ENCODE measurements at regions not wholly inside any gene's neighbourhood (a gene's known extent, or its start where the extent isn't known, plus 50 kb on each side); places are given as distances from the start of the nearest gene placed in this dataset.

GRCh38 chr3:148625991-148626390, 71.7 kb upstream of the AGTR1 start:
- TF ChIP-seq EZH2 (IDR thresholded peaks at IDR 0.05; ENCODE audit: borderline replicate concordance, low read depth, low read length, poor library complexity, severe bottlenecking) = no peak
- no peak for TF ChIP-seq CTCF (conservative IDR thresholded peaks at IDR 0.05; ENCODE audit: low read depth, low read length)
- Histone ChIP-seq H3K4me1 (ENCODE audit: insufficient read depth, low read length, poor library complexity, severe bottlenecking) (no peaks in the 10 kb centered on the region), H3K4me3 (ENCODE audit: low read depth, low read length, poor library complexity, severe bottlenecking) (no peak overlapping the region), H3K27ac (ENCODE audit: low read depth, low read length, poor library complexity, severe bottlenecking) (no peak overlapping the region), H3K9me3 (ENCODE audit: low read depth, low read length, poor library complexity, severe bottlenecking) (no peaks in the 10 kb centered on the region), H3K36me3 (ENCODE audit: insufficient read depth, low read length, poor library complexity, severe bottlenecking) (no peaks in the 10 kb centered on the region), H3K27me3 (replicated peaks; ENCODE audit: insufficient read depth, low read depth, low read length, poor library complexity) (no peaks in the 10 kb centered on the region)
- BruUV-seq (replicated peaks) = no TSS peak
- ChIA-PET CTCF (no interaction called here), POLR2A (ENCODE audit: low non-redundant PET) (no interaction called here)
- intact Hi-C loops (cut with micrococcal nuclease; ENCODE audit: unreplicated experiment) = no loop called here
- DNase-seq (ENCODE audit: low spot score) = no peak

GRCh38 chr3:148629006-148629405, 68.7 kb upstream of the AGTR1 start:
- Histone ChIP-seq H3K27me3 (replicated peaks; ENCODE audit: insufficient read depth, low read depth, low read length, poor library complexity) (no peaks in the 10 kb centered on the region), H3K36me3 (ENCODE audit: insufficient read depth, low read length, poor library complexity, severe bottlenecking) (no peaks in the 10 kb centered on the region), H3K4me1 (ENCODE audit: insufficient read depth, low read length, poor library complexity, severe bottlenecking) (no peaks in the 10 kb centered on the region), H3K27ac (ENCODE audit: low read depth, low read length, poor library complexity, severe bottlenecking) (no peak overlapping the region), H3K4me3 (ENCODE audit: low read depth, low read length, poor library complexity, severe bottlenecking) (no peak overlapping the region), H3K9me3 (ENCODE audit: low read depth, low read length, poor library complexity, severe bottlenecking) (no peaks in the 10 kb centered on the region)
- POLR2A ChIA-PET (ENCODE audit: low non-redundant PET) = no interaction called here
- no TSS peak for BruUV-seq (replicated peaks)
- intact Hi-C loops (cut with micrococcal nuclease; ENCODE audit: unreplicated experiment) = no loop called here
- CTCF ChIA-PET = no interaction called here
- no peak for DNase-seq (ENCODE audit: low spot score)
- no peak for TF ChIP-seq EZH2 (IDR thresholded peaks at IDR 0.05; ENCODE audit: borderline replicate concordance, low read depth, low read length, poor library complexity, severe bottlenecking)
- TF ChIP-seq CTCF (conservative IDR thresholded peaks at IDR 0.05; ENCODE audit: low read depth, low read length) = no peak

- TF ChIP-seq EZH2 (IDR thresholded peaks at IDR 0.05; ENCODE audit: borderline replicate concordance, low read depth, low read length, poor library complexity, severe bottlenecking) = no peak
- peak; percentile 36; the same call in 1 of the 2 replicates for TF ChIP-seq CTCF (conservative IDR thresholded peaks at IDR 0.05; ENCODE audit: low read depth, low read length)
- POLR2A ChIA-PET (ENCODE audit: low non-redundant PET) = no interaction called here
- intact Hi-C loops (cut with micrococcal nuclease; ENCODE audit: unreplicated experiment) = loop anchor here (10.0 kb wide), 1 partner anchor 247 kb away; no protein-coding TSS in a partner anchor
These were observed 66.4 kb upstream of the AGTR1 start for GRCh38 chr3:148631124-148631903.

More at GRCh38 chr3:148631124-148631903, 66.4 kb upstream of the AGTR1 start:
- Histone ChIP-seq H3K27ac (ENCODE audit: low read depth, low read length, poor library complexity, severe bottlenecking) (no peak overlapping the region), H3K4me3 (ENCODE audit: low read depth, low read length, poor library complexity, severe bottlenecking) (no peak overlapping the region), H3K27me3 (replicated peaks; ENCODE audit: insufficient read depth, low read depth, low read length, poor library complexity) (no peaks in the 10 kb centered on the region), H3K4me1 (ENCODE audit: insufficient read depth, low read length, poor library complexity, severe bottlenecking) (no peaks in the 10 kb centered on the region), H3K36me3 (ENCODE audit: insufficient read depth, low read length, poor library complexity, severe bottlenecking) (no peaks in the 10 kb centered on the region), H3K9me3 (ENCODE audit: low read depth, low read length, poor library complexity, severe bottlenecking) (no peaks in the 10 kb centered on the region)
- CTCF ChIA-PET = no interaction called here
- peak; percentile 11 for DNase-seq (ENCODE audit: low spot score)
- BruUV-seq (replicated peaks) = no TSS peak

Data from A673 (cell line).